ENCODE measurements at regions not wholly inside any gene's neighbourhood (a gene's known extent, or its start where the extent isn't known, plus 50 kb on each side); places are given as distances from the start of the nearest gene placed in this dataset.

- DNase-seq, result no peak
These were observed 187.8 kb downstream of the MYLK4 start for GRCh38 chr6:2562721-2563451.

DNA sequence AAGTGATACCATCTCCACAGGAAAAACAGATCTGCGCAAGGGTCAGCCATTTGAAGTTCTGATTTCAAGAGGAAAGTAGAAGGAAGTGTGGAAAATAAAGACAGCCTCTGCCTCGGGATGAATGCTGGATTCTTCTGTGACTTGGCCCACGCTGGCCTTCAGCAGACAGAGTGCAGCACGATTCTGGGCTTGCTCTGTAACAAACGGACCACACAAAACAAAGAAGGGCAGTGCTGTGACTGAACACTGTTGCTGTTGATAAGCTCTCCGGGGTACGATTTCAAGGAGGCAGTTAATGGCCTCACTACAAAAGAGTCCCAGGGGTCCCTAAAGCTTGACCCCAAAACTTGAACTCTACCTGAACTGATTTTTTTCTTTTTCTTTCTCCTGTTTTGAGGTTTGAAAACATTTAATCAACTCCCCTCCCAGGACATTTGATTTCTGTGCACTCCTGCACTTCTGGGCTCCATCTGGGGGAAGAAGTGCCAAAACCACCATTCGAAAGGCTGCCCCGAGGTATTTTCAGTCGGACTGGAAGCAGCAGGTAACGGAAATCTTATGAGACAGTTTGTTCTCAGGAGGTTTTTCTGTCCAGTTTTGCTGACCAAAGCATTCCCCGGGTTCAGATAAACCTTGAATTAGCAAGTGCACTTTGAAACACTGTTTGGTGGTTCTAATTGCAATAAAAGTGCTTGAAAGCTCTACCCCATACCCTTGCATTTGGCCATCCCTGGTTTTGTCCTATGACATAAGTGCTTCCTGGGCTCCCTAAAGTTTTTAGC lies 189.6 kb downstream of the MYLK4 start:
- DNase-seq, result no peak

DNA sequence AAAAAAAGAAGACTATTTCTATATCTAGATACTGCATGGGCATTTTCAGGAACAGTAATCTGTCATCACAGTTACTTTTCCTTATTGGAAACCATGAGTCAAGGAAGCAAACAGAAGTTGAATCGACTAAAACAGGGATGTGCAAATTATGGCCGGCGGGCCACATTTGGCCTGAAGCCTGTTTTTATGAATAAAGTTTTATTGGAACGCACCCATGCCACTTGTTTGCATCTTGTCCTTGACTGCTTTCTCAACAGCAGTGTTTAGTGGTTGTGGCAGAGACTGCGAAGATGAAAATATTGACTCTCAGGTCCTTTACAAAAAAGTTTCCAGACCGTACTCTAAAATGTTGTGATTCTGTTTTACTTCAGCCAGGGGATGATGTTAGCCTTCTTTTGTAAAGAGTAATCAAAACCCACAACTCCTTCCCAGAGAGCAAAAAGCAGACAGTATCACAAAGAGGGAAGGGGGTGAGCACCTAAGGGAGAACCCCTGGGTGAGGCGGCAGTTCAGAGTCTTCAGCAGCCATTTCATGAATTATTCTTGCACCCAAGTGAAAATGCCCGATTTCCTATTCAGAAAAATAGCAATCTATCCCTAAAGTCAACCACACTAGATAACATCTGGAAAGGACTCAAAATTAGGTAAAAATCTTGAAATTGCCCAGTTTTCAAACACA lies 190.4 kb downstream of the MYLK4 start:
- no peak for DNase-seq

DNA sequence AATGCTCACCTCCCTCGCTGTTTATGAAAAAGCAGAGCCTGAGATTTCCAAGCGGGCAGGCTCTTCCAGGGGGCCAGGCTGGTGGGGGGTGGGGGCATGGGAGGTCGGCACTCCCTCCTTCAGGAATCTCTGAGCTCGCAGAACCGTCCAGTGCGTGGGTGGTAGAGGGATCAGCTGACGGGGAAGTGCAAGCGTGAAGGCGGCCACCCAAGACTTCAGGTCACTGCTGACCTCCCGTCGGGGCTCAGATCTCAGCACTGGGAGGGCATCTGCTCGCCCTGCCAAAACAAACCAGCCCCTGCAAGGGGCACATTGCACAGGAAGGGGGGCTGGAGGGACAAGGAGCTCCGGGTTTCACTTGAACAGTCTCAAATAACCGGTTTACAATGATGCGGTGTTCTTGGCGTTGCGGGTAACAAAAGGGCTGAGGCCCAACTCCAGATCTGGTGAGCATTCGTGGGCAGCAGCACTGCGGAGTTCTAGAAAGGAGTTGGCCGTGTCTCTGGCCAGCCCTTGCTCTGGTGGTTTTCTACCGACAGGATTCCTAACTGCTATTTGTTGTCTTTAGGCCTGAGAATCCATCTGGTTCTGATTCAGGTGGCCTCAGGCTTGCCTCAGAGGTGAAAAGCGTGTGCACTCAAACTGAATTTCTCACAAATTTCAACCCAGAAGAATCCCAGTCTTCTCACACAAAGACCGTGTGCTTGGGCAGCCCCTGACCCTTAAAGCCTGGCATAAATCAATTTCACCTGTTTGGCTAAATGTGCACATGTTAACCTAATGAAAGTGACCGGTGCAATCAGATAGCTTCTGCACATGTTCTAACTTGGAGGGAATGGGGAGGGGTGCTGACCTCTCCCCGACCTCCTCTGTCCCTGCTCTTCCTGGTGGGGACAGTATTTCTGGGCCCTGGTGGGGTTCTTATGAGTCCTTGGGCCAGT lies 191.6 kb downstream of the MYLK4 start:
- no peak for DNase-seq

- no peak for DNase-seq
These were observed 192.5 kb downstream of the MYLK4 start for GRCh38 chr6:2558098-2558680.

GRCh38 chr6:2557181-2557720 lies 193.5 kb downstream of the MYLK4 start:
- no peak for DNase-seq

GRCh38 chr6:2556761-2557160 lies 194.0 kb downstream of the MYLK4 start:
- DNase-seq, result no peak

GRCh38 chr6:2554651-2555260 lies 196.0 kb downstream of the MYLK4 start:
- DNase-seq, result no peak

- no peak for DNase-seq
These were observed 198.1 kb downstream of the MYLK4 start for GRCh38 chr6:2552526-2553154.

DNA sequence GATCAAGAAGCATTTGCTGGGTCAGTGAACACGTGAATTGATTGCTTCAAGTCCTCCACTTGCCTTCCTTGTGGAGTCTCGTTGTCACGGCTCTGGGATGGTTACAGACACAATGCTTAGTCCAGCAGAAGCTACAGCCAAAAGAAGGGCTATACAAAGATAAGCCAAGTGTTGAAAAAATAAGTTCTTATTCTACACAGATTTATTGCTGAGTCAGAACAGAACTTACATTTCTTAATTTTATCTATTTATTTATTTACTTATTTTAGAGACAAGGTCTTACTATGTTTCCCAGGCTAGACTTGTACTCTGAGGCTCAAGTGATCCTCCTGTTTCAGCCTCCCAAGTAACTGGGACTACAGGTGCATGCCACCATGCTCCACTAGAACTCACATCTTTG lies 199.0 kb downstream of the MYLK4 start:
- DNase-seq, result no peak

GRCh38 chr6:2550247-2550646 lies 200.5 kb downstream of the MYLK4 start:
- DNase-seq, result no peak

DNA sequence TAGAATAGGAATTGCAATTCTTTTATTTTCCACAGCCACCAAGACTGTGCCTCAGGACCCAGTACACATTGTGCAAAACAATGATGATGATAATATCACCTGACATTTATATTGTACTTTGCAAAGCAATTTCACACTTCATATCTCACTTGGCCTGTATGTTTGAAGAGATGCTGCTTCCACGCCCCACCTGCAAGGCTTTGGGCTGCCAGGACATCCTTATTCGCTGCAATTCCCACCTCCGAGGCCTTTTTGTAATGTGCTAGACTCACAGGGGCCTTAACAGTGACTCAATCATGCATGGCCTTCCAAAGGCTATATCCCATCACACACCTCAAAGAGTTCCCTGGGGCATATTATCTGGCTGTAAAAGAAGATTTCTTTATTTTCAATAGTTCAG lies 200.9 kb downstream of the MYLK4 start:
- DNase-seq, result no peak

GRCh38 chr6:2547355-2547754 lies 203.4 kb downstream of the MYLK4 start:
- DNase-seq, result no peak

DNA sequence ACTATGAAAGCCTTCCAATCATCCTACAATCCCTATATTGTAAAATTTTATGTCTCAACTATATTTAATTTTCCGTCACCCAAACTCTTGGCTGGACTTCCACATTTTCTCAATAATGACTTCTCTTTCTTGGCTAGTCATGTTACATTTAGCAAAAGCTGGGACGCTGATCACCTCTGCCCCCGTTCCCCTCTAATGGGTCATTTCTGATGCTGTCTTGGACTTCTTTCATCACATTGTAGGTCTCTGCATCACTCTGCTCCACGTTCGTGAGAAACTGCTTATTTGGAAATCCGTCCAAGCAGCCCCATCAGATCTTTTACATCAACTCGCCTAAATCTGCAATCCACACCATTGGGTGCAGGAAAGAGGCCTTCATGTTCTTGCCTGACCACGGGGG lies 203.8 kb downstream of the MYLK4 start:
- no peak for DNase-seq

GRCh38 chr6:2545383-2546038 lies 205.2 kb downstream of the MYLK4 start:
- DNase-seq, result no peak

- no peak for DNase-seq
These were observed 207.4 kb downstream of the MYLK4 start for GRCh38 chr6:2543321-2543720.

- no peak for DNase-seq
These were observed 207.9 kb downstream of the MYLK4 start for GRCh38 chr6:2542858-2543218.

DNA sequence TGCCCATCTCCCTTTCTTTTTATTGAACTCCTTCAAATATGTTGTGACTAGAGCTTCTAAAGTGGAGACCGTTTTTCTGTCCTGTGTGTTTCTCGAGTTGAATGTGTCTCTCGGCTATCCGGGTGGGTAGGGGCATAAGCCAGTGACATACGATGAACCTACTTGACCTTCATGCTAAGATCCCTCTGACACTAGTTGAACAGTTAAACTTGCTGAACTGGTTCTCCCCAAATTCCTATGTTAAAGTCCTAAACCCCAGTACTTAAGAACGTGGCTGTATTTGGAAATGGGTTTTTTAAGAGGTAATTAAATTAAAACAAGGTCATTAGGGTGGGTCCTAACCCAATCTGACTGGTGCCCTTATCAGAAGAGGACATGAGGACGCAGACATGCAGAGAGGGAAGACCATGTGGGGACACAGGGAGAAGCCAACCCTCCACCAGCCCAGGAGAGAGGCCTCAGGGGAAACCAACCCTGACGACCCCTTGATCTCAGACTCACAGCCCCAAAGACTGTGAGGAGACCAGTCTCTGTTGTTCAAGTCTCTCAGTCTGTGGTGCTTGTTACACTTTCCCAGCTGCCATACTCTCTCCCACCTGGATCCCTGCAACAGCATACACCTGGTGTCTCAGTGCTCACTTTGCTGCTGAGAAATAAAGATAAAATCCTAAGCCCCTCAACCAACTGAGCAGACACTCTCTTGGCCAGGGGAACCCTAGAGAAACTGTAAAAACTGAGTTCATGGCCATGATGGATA lies 208.4 kb downstream of the MYLK4 start:
- DNase-seq, result no peak

- no peak for DNase-seq
These were observed 214.3 kb downstream of the MYLK4 start for GRCh38 chr6:2536451-2536850.

DNA sequence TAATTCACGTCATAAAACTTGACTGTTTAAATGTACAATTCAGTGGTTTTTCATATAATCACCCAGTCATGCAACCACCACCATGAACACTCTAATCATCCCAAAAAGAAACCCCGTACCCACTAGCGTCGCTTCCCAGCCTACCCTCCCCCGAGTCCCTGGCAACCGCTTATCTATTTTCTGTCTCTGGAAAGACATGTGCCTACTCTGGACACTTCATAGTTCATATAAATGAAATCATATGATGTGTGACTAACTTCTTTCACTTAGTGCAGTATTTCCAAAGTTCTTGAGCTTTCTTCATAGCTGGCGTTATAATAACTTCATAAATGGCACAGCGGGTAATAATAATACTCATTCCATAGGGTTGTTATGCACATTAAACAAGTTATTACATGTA lies 215.2 kb downstream of the MYLK4 start:
- no peak for DNase-seq
